K562 (cell line): ENCODE measurements at regions not wholly inside any gene's neighbourhood (a gene's known extent, or its start where the extent isn't known, plus 50 kb on each side); places are given as distances from the start of the nearest gene placed in this dataset.

Experiments
- CCAR2 ChIP-seq: fragments of 200-400 bp; formaldehyde crosslinking; IDR thresholded peaks from 2 replicates; pipeline ENCODE4 v1.6.1; 2017; ENCODE audit warnings: mild to moderate bottlenecking, low read depth, low read length
- ETV5 ChIP-seq: sonication (generic); formaldehyde crosslinking; IDR thresholded peaks from 2 replicates; pipeline ENCODE4 v1.4.0; 2020; ENCODE audit warnings: low read depth, mild to moderate bottlenecking, missing genetic modification reagents
- FOSL1 ChIP-seq: fragments of 200-800 bp; sonication (Bioruptor generic); conservative IDR thresholded peaks from 2 replicates; pipeline ENCODE4 v1.6.1; 2016; ENCODE audit warnings: missing genetic modification characterization, missing compliant biosample characterization
- HIVEP1 ChIP-seq: fragments of 250-450 bp; sonication (Bioruptor Pico); IDR thresholded peaks from 2 replicates; pipeline ENCODE4 v1.4.0; 2020; ENCODE audit warnings: mild to moderate bottlenecking
- HMBOX1 ChIP-seq: sonication (generic); IDR thresholded peaks from 2 replicates; pipeline ENCODE4 v1.6.1; 2016
- HMGXB4 ChIP-seq: sonication (generic); formaldehyde crosslinking; IDR thresholded peaks from 2 replicates; pipeline ENCODE4 v1.8.1; 2023; ENCODE audit warnings: mild to moderate bottlenecking, missing genetic modification reagents
- JUND ChIP-seq, 2 experiments: IDR thresholded peaks; 2 replicates in 1 of 2; 3 replicates in 1 of 2; pipeline ENCODE4 v1.6.1; 2011; ENCODE audit warnings: borderline replicate concordance in 2 of 2, low read depth in 2 of 2, low read length in 2 of 2, improper control_type of control experiment in 1 of 2, missing biosample characterization in 1 of 2, missing genetic modification characterization in 1 of 2, missing genetic modification reagents in 1 of 2
- KLF13 ChIP-seq: fragments of 450-650 bp; IDR thresholded peaks from 2 replicates; pipeline ENCODE4 v1.6.1; 2016; ENCODE audit warnings: missing genetic modification characterization, low read depth, mild to moderate bottlenecking, missing compliant biosample characterization, moderate library complexity, borderline replicate concordance
- L3MBTL2 ChIP-seq: fragments of 450-650 bp; IDR thresholded peaks from 2 replicates; pipeline ENCODE4 v1.6.1; 2016; ENCODE audit warnings: mild to moderate bottlenecking, moderate library complexity
- PURB ChIP-seq: sonication (generic); formaldehyde crosslinking; IDR thresholded peaks from 2 replicates; pipeline ENCODE4 v1.9.0; 2021; ENCODE audit warnings: low read depth, mild to moderate bottlenecking, missing genetic modification reagents
- PYGO2 ChIP-seq: fragments of 450-650 bp; IDR thresholded peaks from 2 replicates; pipeline ENCODE4 v1.6.1; 2016; ENCODE audit warnings: mild to moderate bottlenecking, missing genetic modification characterization, moderate library complexity, missing compliant biosample characterization
- RCOR1 ChIP-seq, 2 experiments: IDR thresholded peaks; 2 replicates each; pipeline ENCODE4 v1.6.1; 2012; ENCODE audit warnings: low read depth in 2 of 2, low read length in 2 of 2, borderline replicate concordance in 1 of 2, improper control_type of control experiment in 1 of 2
- STAT5B ChIP-seq: fragments of 250-450 bp; sonication (Bioruptor Pico); IDR thresholded peaks from 2 replicates; pipeline ENCODE4 v1.8.0; 2021; ENCODE audit warnings: mild to moderate bottlenecking, inconsistent platforms
- TFAP4 ChIP-seq: sonication (generic); formaldehyde crosslinking; IDR thresholded peaks from 2 replicates; pipeline ENCODE4 v1.8.0; 2022; ENCODE audit warnings: missing genetic modification reagents, mild to moderate bottlenecking, moderate library complexity, borderline replicate concordance
- TOE1 ChIP-seq, 2 experiments: fragments of 450-650 bp in 1 of 2; sonication (generic) in 1 of 2; formaldehyde crosslinking in 1 of 2; IDR thresholded peaks; 2 replicates each; pipeline versions ENCODE4 v1.7.1 to v1.8.0; 2016 to 2022; ENCODE audit warnings: borderline replicate concordance in 2 of 2, mild to moderate bottlenecking in 2 of 2, antibody characterized with exemption in 1 of 2, inconsistent platforms in 1 of 2, low read depth in 1 of 2, missing genetic modification reagents in 1 of 2, moderate library complexity in 1 of 2
- WHSC1 ChIP-seq: IDR thresholded peaks from one replicate; pipeline ENCODE4 v1.6.1; 2012; ENCODE audit warnings: low read length, control low read depth, inconsistent platforms
- ZNF23 ChIP-seq: fragments of 250-450 bp; sonication (Bioruptor Pico); IDR thresholded peaks from 2 replicates; pipeline ENCODE4 v1.4.0; 2020; ENCODE audit warnings: mild to moderate bottlenecking
- ZNF277 ChIP-seq: fragments of 250-450 bp; sonication (Bioruptor Pico); IDR thresholded peaks from 2 replicates; pipeline ENCODE4 v1.8.0; 2022; ENCODE audit warnings: inconsistent platforms, mild to moderate bottlenecking, moderate library complexity, borderline replicate concordance
- ZNF41 ChIP-seq: fragments of 250-450 bp; sonication (Bioruptor Pico); conservative IDR thresholded peaks from 2 replicates; pipeline ENCODE4 v1.4.0; 2020; ENCODE audit warnings: mild to moderate bottlenecking
- ZNF586 ChIP-seq: fragments of 450-650 bp; formaldehyde crosslinking; conservative IDR thresholded peaks from 2 replicates; pipeline ENCODE4 v1.4.0; 2020; ENCODE audit warnings: mild to moderate bottlenecking, moderate library complexity
- ZNF785 ChIP-seq: fragments of 250-450 bp; sonication (Bioruptor Pico); IDR thresholded peaks from 2 replicates; pipeline ENCODE4 v1.4.0; 2020; ENCODE audit warnings: mild to moderate bottlenecking

GRCh38 chr5:36740259-36740898, 134.0 kb downstream of the SLC1A3 start (continued):
- TF ChIP-seq HIVEP1 (CRISPR knock-in tag) (0 out of 2 replicates have a peak, but pooled peaks have one; percentile 14), PYGO2 (tag) (no peak), HMBOX1 (peak; percentile 87), KLF13 (tag) (no peak), ZNF586 (peak; percentile 68; the same call in 1 of the 2 replicates), ZNF23 (no peak), ZNF277 (CRISPR knock-in tag) (no peak), CCAR2 (no peak), WHSC1 (no peak), ZNF41 (CRISPR knock-in tag) (0 out of 2 replicates have a peak, but pooled peaks have one; percentile 35), RCOR1 (IDR thresholded peaks at IDR 0.05; ENCODE audit: borderline replicate concordance in 1 of 2, low read depth in 2 of 2, low read length in 2 of 2) (peak in 1 of 2 experiments; percentile 22; a peak in 1 of 4 replicates), PURB (CRISPR knock-in tag) (no peak), ZNF785 (CRISPR knock-in tag) (no peak), JUND (IDR thresholded peaks at IDR 0.05; ENCODE audit: borderline replicate concordance, low read depth, low read length) (peak; percentile 26; the same call in 1 of the 2 replicates), JUND (tag; IDR thresholded peaks at IDR 0.05; ENCODE audit: borderline replicate concordance, low read depth, low read length) (no peak; the same call in 1 of the 3 replicates), ETV5 (CRISPR knock-in tag) (peak; percentile 14; the same call in 1 of the 2 replicates), L3MBTL2 (0 out of 2 replicates have a peak, but pooled peaks have one; percentile 4), TOE1 (IDR thresholded peaks at IDR 0.05; ENCODE audit: borderline replicate concordance) (peak; percentile 19; the same call in 1 of the 2 replicates), TOE1 (CRISPR knock-in tag; IDR thresholded peaks at IDR 0.05; ENCODE audit: borderline replicate concordance, low read depth) (no peak), STAT5B (no peak), TFAP4 (peak; percentile 76; the same call in 1 of the 2 replicates), FOSL1 (peak; percentile 31; the same call in 1 of the 2 replicates), HMGXB4 (CRISPR knock-in tag) (no peak)
